Keratinocyte (primary cell): ENCODE measurements at regions not wholly inside any gene's neighbourhood (a gene's known extent, or its start where the extent isn't known, plus 50 kb on each side); places are given as distances from the start of the nearest gene placed in this dataset.

Experiments used
- EZH2 ChIP-seq: IDR thresholded peaks from one replicate; pipeline ENCODE4 v1.6.1; 2012; ENCODE audit warnings: inconsistent platforms, mild to moderate bottlenecking, low read length, moderate library complexity
- TF ChIP-seq, protein P1 (sequence below), 3 experiments: IDR thresholded peaks in 1 of 3; conservative IDR thresholded peaks in 1 of 3; optimal IDR thresholded peaks in 1 of 3; 2 replicates in 2 of 3; 3 replicates in 1 of 3; pipeline versions ENCODE3 to v1.5.1; 2011; ENCODE audit warnings: low read length in 3 of 3, mild to moderate bottlenecking in 3 of 3, moderate library complexity in 2 of 3, control low read depth in 1 of 3, inconsistent platforms in 1 of 3; ENCODE audit not compliant: insufficient read depth in 2 of 3; ENCODE audit errors: extremely low read depth in 1 of 3

GRCh38 chr14:26293909-26294308, 303.9 kb downstream of the NOVA1 start:
- TF ChIP-seq, protein P1, sequence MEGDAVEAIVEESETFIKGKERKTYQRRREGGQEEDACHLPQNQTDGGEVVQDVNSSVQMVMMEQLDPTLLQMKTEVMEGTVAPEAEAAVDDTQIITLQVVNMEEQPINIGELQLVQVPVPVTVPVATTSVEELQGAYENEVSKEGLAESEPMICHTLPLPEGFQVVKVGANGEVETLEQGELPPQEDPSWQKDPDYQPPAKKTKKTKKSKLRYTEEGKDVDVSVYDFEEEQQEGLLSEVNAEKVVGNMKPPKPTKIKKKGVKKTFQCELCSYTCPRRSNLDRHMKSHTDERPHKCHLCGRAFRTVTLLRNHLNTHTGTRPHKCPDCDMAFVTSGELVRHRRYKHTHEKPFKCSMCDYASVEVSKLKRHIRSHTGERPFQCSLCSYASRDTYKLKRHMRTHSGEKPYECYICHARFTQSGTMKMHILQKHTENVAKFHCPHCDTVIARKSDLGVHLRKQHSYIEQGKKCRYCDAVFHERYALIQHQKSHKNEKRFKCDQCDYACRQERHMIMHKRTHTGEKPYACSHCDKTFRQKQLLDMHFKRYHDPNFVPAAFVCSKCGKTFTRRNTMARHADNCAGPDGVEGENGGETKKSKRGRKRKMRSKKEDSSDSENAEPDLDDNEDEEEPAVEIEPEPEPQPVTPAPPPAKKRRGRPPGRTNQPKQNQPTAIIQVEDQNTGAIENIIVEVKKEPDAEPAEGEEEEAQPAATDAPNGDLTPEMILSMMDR (optimal IDR thresholded peaks at IDR 0.05 in 1 of 3, IDR thresholded peaks at IDR 0.05 in 1 of 3, conservative IDR thresholded peaks at IDR 0.05 in 1 of 3; ENCODE audit: extremely low read depth in 1 of 3, insufficient read depth in 2 of 3, low read length in 3 of 3), result no peak
- TF ChIP-seq EZH2, result no peak
